ENCODE measurements at regions not wholly inside any gene's neighbourhood (a gene's known extent, or its start where the extent isn't known, plus 50 kb on each side); places are given as distances from the start of the nearest gene placed in this dataset.
A peak's percentile ranks its signal among the peaks of the same experiment; 100 is the strongest.

DNA sequence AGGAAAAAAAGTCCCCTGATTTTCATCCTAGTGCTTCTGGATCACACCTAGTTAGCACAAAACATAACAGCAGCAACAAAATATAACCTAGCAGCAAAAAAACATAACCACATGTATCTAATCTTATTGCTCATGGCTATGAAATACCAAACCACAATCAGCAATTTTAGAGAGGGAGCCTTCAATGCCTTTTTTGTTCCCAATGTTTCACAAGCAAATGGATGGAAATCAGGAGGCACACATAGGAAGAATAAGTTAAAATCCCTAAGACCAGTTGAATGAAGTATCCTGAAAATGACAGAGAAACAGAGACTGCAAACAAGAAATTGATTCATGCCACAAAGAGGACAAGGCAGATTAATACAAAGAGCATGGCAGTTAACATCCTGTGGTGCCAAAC lies 361.6 kb downstream of the GPM6A start:
- no peak for FAIRE-seq

DNA sequence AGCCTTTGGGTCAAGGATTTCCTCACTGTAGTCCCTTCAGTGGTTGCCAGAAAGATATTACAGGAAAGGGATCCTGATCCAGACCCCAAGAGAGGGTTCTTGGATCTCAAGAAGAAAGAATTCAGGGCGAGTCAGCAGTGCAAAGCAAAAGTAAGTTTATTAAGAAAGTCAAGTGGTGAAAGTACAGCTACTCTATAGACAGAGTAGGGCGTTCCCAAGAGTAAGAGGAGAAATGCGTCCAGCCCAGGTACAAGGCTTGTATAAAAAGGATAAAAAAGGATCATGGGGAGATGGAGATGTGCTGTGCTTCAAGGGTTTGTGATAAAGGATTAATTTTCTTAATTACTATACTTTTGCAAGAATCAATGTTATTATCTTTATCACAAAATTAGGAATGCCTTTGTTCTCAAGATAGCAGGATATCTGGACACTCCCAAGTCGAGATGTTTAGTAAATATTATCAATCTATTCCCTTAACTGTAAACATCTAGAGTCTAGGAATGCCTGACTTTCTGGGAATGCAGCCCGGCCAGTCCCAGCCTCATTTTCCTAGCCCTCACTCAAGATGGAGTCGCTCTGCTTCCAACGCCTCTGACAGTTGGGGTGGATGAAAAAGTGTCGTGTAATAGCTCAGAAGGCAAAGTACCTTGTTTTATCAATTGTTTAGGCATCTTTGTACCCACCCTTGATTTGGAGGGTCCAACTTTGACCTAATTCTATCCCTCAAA lies 360.7 kb downstream of the GPM6A start:
- FAIRE-seq, result no peak

DNA sequence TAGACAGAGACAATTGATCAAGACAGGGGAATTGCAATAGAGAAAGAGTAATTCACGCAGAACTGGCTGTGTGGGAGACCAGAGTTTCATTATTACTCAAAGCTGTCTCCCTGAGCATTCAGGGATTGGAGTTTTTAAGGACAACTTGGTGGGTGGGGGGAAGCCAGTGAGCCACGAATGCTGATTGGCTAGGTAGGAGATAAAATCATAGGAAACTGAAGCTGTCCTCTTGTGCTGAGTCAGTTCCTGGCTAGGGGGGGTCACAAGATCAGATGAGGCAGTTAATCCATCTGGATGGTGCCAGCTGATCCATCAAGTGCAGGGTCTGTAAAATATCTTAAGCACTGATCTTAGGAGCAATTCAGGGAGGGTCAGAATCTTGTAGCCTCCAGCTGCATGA lies 358.6 kb downstream of the GPM6A start:
- no peak for FAIRE-seq

DNA sequence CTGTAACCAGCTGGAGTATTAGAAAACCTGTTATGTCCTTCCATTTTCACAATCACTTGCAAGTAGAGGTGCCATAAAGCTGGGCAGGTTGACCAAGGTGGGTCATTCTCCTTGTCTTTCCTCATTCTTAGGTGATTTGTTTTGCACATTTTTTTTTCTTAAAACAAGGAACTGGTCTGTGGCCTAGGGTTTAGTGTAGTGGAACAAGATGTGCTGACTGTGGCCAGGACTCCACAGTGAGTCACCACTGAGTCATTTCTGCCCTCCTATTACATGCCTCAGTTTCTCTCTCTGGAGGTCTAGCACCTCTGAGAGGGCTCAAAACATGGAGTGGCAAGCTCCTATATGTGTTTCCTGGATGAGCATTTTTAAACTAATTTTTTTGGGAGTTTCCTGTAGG lies 355.9 kb downstream of the GPM6A start:
- no peak for FAIRE-seq

DNA sequence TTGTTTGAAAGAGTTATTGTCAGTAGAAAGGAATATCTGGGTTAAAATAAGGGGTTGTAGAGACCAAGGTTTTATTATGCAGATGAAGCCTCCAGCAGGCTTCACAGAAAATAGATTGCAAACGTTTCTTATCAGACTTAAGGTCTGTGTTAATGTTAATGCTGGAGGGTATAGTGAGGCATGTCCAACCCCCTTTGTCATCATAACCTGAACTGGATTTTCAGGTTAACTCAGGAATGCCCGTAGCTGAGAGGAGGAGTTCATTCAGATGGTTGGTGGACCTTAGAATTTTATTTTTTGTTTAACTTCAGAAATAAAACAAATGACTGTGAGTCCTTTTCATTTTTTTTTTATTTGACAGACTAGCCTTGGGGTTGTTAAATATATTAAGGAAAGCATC lies 354.1 kb downstream of the GPM6A start:
- no peak for FAIRE-seq

DNA sequence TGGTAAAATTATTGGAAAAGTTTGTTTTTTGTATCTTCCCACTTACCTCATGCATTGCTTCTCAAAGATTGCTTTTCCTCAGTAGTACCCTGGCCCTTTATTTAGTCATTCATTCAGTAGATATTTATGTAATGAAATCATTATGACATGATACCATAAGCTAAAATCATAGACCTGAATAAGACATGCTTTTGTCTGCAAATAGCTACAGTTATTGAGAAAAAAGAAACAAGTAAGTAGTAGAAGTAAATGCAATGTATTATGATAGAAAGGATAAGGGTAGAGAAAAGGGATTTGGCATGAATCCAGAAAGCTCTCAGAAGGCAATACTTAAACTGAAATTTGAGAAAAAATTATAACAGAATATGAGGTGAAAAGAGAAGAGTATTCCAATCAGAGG lies 352.5 kb downstream of the GPM6A start:
- no peak for FAIRE-seq

DNA sequence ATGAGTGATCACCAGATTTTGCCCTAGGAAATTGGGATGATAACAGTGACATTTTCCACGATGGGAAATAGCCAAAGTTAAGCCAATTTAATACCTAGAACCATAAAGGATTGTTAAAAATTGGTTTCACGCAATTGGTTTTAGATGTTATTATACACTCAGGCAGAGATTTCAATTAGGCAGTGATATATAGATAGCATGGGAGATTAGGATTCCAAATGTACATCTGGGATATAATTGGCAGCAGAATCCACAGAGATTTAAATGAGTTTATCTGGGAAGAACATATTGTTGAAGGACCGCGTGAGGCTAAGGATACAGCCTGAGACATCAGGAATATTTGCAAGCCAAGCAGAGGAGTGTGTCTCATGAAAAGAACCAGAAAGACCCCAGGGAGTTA lies 351.6 kb downstream of the GPM6A start:
- no peak for FAIRE-seq

DNA sequence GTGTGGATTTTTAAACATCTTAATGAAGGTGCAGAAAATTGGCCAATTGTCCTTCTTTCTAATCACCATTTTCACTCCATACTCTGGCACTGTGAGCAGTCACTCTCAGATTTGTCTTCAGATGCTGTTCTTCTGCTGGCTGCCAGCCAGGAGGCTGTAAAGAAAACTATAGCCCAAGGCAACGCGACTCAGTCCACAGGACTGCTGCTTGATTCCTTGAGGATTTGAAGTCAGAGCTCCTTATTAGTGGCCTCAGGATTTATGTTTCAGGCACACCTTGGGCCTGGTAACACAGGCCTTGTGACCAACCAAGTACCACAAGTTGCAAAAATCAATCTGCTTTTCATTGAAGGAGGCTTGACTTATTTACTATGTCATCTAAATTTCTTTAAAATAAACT lies 342.6 kb downstream of the GPM6A start:
- no peak for FAIRE-seq

DNA sequence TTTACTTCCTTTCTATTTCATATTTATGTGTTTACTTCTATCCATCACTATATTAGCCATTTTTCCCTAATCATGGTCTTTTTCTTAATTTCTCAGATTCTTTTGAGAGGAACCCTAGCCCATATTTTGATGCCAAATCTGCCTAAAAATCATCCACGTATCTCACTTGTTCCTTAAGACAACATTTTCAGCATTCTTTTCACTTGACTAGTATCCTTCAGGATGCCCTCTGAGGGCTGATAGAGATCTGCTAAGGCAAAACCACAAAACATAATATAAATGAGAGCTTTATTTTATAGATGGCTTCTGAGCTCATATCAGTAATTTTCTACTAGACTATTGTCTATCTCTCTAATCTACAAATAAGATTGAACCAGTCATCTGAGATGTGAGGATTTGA lies 341.9 kb downstream of the GPM6A start:
- FAIRE-seq, result no peak

DNA sequence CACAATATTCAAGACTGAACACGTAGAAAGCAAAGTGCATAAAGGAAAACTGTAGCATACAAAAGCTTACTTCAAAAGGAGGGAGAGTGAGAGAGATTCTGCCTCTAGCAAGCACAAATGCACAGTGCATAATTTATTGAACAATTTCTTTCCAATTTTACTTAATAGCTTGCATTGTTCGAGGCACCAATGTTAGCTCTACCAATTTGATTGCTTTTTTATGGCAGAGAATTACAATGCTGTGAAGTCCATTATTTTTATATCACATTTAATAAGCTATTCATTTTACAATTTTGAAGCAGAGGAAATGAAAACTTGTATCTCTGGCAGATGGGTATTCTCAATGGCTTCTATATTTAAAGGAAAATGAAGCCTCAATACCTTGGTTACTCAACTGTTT lies 331.7 kb downstream of the GPM6A start:
- FAIRE-seq, result no peak

DNA sequence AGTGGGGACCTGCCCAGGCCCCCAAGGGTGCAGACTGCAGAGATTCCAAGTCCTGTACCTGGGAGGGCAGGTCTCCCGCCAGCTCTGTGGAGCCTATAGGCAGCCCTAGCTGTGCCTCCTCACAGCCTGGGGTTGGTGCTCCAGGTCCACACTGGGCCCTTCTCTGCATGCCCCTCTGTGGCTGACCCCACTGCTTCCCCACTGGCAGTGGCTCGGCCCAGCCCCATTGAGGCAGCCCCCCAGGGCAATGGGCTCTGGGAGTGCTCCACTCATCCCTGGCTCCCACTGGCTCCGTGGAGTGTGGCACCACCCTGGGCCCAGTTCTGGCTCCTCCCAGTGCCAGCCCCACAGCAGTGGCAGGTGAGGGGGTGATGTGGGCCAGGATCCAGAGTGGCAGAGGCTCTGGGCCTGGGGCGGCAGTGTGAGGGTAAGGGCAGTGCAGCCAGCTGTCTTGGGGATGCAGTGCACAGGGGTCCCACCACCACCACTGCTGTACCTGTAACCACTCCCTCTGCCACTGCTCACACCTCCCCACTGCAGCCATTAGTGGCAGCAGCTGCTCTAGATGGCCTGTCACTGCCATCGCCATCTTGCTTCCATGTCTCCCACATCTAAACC lies 312.2 kb downstream of the GPM6A start:
- no peak for FAIRE-seq

DNA sequence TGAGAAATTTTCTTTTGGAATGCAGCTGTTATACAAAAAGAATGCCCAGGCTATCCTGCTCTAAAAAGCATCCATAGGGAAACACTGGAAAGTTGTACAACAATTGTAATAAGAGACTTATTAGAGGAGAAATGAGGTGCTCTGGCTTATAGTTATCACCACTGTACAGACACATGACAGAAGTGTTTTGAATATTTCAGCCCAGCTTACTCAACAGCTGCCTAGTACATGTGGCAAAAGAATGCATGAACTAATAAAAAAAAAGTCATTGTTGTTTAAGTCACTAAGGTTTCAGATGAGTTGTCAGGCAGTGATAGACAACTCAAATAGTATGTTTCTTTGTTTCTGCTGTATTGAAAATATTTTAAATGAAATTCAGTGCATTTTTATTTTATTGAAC lies 307.7 kb downstream of the GPM6A start:
- no peak for FAIRE-seq

DNA sequence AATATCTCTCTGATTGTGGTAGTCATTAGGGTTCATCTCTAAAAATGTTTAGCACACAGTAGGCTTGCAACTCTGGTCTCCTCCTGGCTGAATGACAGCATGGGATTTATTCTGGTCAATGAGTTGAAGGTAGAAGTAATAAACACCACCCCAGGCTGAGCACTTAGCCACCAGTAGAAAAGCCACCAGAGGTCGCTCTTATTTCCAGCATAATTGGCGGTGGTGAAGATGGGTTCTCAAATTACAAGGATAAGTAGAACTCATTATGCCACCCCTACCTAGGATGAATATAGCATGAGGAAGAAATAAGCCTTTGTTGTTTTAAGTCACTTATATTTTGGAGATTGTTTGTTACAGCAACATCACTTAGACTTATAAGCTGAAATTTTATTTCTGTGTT lies 302.7 kb downstream of the GPM6A start:
- no peak for FAIRE-seq

DNA sequence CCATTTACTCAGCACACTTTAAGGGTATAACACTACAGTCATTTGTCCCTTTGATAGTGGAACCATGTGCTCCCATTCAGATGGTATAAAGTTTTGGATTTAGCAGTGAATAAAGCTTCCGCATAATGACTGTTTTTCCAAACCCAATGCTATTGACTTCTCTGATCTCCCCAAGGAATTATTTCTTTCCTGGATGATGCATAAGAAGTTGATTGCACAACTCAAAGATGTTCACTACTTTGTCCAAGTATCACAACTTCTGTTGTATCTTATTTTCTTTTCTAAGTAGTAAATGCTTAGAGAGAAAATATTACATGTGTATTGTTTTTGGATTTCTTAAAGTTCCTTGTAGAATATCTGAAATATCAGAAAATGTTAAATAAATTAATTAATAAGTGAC lies 300.2 kb downstream of the GPM6A start:
- no peak for FAIRE-seq

DNA sequence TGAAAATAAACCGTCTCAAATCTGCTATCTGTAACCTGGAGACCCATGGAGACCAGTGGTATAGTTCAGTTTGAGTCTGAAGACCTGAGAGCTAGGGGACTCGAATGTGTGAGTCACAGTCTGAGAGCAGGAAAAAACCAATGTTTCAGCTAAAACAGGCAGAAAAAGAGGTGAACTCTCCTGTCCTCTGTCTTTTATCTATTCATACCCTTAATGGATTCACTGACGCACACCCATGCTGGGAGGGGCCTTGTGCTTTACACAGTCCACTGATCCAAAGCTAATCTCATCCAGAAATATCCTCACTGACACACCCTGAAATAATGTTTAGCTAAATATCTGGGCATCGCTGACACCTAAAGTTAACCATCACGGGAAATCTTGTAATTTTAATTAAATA lies 297.9 kb downstream of the GPM6A start:
- FAIRE-seq, result no peak

DNA sequence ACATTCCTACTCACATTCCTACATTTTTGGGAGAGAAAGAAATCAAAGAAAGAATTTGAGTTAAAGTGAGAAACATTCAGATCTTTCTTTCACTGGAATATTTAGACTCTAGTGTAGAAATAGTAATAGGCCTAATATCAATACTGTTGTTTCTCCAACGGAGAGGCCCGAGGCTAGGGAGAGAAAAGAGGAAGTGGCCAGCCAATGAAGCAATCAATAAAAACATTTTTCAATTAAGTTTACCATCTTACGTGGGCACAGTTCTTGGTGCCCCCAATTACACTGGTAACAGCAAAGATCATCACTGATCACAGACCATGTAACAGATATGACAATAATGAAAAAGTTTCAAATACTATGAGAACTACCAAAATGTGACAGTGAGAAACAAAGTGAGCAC lies 281.4 kb downstream of the GPM6A start:
- FAIRE-seq, result no peak

DNA sequence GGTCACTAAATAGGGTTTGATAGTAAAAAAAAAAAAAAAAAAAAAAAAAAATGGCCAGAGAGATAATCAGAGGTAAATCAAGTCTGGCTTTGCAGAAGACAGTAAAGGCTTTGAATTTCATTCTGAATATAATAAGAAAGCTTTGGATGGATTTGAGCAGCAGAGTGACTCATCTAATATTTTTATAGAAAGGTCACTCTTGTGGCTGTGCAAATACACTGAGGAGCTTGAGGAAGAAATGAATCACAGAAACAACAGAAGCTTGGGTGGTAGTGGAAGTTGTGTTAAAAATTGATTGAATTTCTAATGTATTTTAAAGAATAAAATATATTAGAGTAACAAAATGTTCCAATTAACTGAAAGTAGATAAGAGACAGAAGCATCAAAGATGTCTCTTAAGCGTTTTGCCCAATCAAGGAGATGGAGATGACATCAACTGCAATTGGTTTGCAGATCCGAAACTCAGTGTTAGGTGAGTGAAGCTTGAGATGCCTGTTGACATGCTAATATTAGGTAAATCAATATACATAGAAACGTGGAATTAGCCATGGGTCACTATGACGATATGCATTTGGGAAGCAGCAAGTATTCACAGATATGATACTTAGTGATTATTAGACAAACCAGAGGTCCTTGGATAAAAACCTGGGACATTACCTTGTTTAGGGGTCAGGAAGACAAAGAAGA lies 280.5 kb downstream of the GPM6A start:
- FAIRE-seq, result no peak

DNA sequence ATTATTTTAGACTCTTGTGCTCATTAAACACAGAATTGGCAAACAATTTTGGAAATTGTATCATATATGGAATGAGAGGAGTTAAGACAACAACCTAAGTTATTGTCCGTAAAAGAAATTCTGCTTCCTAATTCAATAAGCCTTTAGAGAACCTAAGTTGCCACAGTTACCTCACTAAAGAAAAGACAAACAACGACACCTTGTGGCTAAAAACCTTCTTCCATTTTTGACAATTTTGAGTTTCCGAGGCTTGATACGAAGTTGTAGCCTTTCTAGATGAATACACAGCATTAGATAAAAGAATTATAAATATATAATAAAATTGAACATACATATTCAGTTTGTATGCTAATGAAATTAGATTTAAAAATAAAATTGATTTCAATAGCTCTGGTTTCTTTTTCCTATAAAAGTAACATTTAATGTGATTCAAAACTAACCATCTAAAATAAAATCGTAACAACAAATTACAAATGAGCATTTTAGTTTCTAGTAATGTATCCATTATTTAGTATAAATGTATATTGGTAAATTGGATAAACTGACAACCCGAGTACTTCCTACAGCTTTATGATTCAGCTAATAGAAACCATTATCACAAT lies 275.1 kb downstream of the GPM6A start:
- peak; percentile 98 for FAIRE-seq

DNA sequence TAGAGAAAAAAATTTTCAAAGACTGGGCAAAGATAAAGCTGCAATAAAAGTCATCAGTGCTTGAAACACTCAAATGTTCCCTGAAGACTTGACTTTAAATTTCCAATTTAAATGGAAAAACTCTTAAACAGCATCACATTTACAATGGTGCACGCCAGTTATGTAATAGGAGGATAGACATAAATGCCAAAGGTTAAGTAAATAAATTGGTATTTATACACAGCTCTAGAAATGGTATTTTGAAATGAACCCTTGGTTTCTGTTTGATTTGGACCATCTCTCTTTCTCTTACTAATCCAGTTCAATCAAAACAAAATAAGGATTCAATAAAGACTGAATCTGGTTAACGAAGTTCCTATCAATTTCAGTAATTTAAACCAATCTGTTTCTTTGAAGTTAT lies 272.6 kb downstream of the GPM6A start:
- FAIRE-seq, result no peak

DNA sequence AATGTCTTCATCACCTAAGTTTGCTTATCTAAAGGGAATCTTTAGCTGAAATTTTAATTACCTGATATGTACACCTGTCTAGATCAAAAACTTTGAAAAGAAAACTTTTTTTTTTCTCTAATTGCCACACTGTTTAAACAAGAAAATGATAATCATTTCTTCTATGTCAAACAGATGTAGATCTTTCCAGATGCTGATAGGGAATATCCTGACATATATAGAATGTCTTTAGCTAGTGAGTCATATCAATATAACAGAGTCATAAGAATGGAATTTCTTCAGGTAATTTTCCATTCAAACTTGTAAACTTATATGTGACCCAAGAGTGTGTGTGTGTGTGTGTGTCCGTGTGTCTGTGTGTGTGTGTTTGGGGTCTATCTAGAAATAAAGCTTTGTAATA lies 271.9 kb downstream of the GPM6A start:
- FAIRE-seq, result no peak

DNA sequence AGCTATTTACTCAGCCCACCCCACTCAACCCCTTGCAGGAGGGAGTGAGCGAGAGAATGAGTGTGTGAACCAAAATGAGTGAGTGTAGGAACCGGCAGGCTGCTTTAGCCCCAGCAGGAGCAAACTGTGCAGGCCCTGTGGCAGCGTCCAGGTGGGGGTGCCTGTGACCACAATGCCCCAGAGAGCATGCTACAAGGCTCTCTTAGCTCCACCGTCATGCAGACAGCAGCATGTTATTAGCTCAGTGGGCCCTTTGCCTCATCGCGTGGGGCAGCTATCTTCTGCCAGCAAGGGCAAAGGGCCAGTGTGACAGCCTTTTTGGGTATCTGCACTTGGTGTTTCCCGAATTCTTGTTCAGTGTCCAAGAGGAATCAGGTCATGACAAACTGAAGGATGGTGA lies 271.3 kb downstream of the GPM6A start:
- no peak for FAIRE-seq

DNA sequence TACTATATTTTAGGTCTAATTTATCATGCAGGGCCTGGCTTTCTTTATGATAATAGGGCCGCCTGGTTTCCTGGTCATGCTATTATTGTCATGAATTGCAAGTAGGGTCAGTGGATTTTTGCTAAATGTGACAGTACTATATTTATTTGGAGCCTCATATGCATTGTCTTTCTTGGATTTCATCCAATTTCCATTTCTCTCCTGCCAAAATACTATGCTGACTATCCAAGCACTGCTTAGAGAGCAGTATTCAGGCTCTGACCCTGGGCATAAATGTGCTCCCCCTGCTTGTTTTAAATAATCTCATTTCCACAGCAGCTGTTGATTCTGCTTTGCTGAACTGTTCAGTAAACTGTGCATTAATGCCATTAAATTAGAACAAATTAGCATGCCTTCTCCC lies 269.3 kb downstream of the GPM6A start:
- FAIRE-seq, result no peak

DNA sequence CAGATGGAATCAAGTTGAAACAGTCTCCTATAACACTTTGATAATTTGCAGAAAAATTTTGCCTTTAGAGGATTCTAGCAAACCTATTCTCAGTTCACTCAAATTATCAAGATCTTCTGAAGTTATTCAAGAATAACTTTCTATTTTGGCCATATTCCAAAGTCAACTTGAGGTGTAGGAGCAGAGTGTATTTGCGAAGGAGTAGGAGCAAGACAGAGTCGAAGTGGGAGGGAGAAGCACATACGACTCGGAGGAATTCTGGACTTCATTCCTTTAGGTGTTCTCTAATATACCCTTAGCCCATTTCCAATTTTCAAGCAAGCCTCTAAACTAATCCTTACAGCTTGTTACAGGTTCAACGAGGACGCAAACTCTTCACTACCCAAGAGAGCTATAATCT lies 252.9 kb downstream of the GPM6A start:
- FAIRE-seq, result no peak

DNA sequence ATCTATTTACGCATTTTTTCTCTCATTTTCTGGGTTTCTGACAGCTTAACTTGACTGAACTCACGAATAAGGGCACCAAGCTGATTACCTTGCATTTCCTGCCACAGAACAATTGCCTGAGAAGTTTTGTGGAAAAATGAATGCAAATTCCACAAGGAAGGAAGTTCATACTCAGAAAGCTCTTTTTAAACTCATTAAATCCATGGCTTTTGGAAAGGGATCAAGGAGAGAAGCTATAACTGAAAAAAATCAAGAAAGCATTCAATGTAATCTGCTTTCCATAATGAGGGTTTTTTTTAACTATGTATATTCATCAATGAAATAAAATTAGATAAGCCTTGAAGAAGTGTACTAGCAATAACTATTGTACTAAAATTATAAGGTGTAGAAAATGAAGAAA lies 252.5 kb downstream of the GPM6A start:
- no peak for FAIRE-seq
